K562 (cell line): ENCODE measurements at regions not wholly inside any gene's neighbourhood (a gene's known extent, or its start where the extent isn't known, plus 50 kb on each side); places are given as distances from the start of the nearest gene placed in this dataset.

Experiments
- KLF16 ChIP-seq: IDR thresholded peaks from 2 replicates; pipeline ENCODE4 v1.6.1; 2016; ENCODE audit warnings: antibody characterized with exemption
- LARP7 ChIP-seq: fragments of 450-650 bp; IDR thresholded peaks from 2 replicates; pipeline ENCODE4 v1.6.1; 2016
- NRF1 ChIP-seq, 2 experiments: fragments of 450-650 bp; IDR thresholded peaks in 1 of 2; conservative IDR thresholded peaks in 1 of 2; 2 replicates each; pipeline ENCODE4 v1.6.1; 2014; ENCODE audit warnings: mild to moderate bottlenecking in 2 of 2
- POLR2A ChIP-seq: fragments of 450-650 bp; conservative IDR thresholded peaks from 2 replicates; pipeline ENCODE4 v1.6.1; 2016
- RFX7 ChIP-seq: fragments of 250-450 bp; sonication (Bioruptor Pico); IDR thresholded peaks from 2 replicates; pipeline ENCODE4 v1.5.1; 2021; ENCODE audit warnings: mild to moderate bottlenecking
- SMARCB1 ChIP-seq: IDR thresholded peaks from 2 replicates; pipeline ENCODE4 v1.6.1; 2011; ENCODE audit warnings: improper control_type of control experiment, low read depth; ENCODE audit not compliant: insufficient read length
- SREBF1 ChIP-seq: fragments of 150-350 bp; IDR thresholded peaks from 2 replicates; pipeline ENCODE4 v1.6.1; 2014; ENCODE audit warnings: antibody characterized with exemption, low read depth, low read length, borderline replicate concordance
- TCF7L2 ChIP-seq: fragments of 150-350 bp; IDR thresholded peaks from 2 replicates; pipeline ENCODE4 v1.6.1; 2016; ENCODE audit warnings: low read depth, mild to moderate bottlenecking, low read length, moderate library complexity
- ZNF224 ChIP-seq: sonication (generic); formaldehyde crosslinking; IDR thresholded peaks from 2 replicates; pipeline ENCODE4 v1.8.0; 2022; ENCODE audit warnings: mild to moderate bottlenecking, missing genetic modification reagents
- ZNF75A ChIP-seq: fragments of 450-650 bp; formaldehyde crosslinking; IDR thresholded peaks from 2 replicates; pipeline ENCODE4 v1.4.0; 2020; ENCODE audit warnings: mild to moderate bottlenecking
- ZNF830 ChIP-seq: fragments of 250-450 bp; sonication (Bioruptor Pico); IDR thresholded peaks from 2 replicates; pipeline ENCODE4 v1.5.0; 2021; ENCODE audit warnings: mild to moderate bottlenecking
- TF ChIP-seq, protein P1 (sequence below): fragments of 250-450 bp; sonication (Bioruptor Pico); IDR thresholded peaks from 2 replicates; pipeline ENCODE4 v1.4.0; 2020; ENCODE audit warnings: mild to moderate bottlenecking, moderate library complexity, borderline replicate concordance
- TF ChIP-seq, protein P2 (sequence below): fragments of 450-650 bp; IDR thresholded peaks from 2 replicates; pipeline ENCODE4 v1.6.1; 2016; ENCODE audit warnings: low read depth

DNA sequence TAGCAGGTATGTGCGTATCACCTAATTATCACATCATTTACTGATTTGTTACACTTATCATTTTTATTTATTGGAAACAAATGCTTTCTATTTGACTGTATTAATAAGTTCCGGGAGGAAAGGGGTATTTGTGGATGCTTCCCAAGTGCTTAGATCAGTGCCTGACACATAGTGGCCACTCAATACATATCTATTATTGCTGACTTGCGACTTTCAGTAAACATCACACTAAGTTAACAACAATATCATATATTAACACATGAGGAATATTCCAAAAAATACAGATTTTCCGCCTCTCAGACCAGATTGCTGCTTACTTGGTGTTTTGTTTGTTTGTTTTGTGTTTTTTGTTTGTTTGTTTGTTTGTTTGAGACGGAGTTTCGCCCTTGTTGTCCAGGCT, 52.6 kb upstream of the ZFP42 start:
- TF ChIP-seq ZNF75A (CRISPR knock-in tag): no peak
- TF ChIP-seq TCF7L2: no peak
- no peak for TF ChIP-seq ZNF830 (CRISPR knock-in tag)
- no peak for TF ChIP-seq POLR2A
- TF ChIP-seq ZNF224 (CRISPR knock-in tag): no peak
- no peak for TF ChIP-seq NRF1 (conservative IDR thresholded peaks at IDR 0.05 in 1 of 2, IDR thresholded peaks at IDR 0.05 in 1 of 2)
- no peak for TF ChIP-seq SMARCB1
- no peak for TF ChIP-seq KLF16
- TF ChIP-seq RFX7: no peak
- TF ChIP-seq SREBF1: no peak
- TF ChIP-seq, protein P1, sequence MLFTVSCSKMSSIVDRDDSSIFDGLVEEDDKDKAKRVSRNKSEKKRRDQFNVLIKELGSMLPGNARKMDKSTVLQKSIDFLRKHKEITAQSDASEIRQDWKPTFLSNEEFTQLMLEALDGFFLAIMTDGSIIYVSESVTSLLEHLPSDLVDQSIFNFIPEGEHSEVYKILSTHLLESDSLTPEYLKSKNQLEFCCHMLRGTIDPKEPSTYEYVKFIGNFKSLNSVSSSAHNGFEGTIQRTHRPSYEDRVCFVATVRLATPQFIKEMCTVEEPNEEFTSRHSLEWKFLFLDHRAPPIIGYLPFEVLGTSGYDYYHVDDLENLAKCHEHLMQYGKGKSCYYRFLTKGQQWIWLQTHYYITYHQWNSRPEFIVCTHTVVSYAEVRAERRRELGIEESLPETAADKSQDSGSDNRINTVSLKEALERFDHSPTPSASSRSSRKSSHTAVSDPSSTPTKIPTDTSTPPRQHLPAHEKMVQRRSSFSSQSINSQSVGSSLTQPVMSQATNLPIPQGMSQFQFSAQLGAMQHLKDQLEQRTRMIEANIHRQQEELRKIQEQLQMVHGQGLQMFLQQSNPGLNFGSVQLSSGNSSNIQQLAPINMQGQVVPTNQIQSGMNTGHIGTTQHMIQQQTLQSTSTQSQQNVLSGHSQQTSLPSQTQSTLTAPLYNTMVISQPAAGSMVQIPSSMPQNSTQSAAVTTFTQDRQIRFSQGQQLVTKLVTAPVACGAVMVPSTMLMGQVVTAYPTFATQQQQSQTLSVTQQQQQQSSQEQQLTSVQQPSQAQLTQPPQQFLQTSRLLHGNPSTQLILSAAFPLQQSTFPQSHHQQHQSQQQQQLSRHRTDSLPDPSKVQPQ (CRISPR knock-in tag): no peak
- TF ChIP-seq LARP7: no peak
- TF ChIP-seq, protein P2, sequence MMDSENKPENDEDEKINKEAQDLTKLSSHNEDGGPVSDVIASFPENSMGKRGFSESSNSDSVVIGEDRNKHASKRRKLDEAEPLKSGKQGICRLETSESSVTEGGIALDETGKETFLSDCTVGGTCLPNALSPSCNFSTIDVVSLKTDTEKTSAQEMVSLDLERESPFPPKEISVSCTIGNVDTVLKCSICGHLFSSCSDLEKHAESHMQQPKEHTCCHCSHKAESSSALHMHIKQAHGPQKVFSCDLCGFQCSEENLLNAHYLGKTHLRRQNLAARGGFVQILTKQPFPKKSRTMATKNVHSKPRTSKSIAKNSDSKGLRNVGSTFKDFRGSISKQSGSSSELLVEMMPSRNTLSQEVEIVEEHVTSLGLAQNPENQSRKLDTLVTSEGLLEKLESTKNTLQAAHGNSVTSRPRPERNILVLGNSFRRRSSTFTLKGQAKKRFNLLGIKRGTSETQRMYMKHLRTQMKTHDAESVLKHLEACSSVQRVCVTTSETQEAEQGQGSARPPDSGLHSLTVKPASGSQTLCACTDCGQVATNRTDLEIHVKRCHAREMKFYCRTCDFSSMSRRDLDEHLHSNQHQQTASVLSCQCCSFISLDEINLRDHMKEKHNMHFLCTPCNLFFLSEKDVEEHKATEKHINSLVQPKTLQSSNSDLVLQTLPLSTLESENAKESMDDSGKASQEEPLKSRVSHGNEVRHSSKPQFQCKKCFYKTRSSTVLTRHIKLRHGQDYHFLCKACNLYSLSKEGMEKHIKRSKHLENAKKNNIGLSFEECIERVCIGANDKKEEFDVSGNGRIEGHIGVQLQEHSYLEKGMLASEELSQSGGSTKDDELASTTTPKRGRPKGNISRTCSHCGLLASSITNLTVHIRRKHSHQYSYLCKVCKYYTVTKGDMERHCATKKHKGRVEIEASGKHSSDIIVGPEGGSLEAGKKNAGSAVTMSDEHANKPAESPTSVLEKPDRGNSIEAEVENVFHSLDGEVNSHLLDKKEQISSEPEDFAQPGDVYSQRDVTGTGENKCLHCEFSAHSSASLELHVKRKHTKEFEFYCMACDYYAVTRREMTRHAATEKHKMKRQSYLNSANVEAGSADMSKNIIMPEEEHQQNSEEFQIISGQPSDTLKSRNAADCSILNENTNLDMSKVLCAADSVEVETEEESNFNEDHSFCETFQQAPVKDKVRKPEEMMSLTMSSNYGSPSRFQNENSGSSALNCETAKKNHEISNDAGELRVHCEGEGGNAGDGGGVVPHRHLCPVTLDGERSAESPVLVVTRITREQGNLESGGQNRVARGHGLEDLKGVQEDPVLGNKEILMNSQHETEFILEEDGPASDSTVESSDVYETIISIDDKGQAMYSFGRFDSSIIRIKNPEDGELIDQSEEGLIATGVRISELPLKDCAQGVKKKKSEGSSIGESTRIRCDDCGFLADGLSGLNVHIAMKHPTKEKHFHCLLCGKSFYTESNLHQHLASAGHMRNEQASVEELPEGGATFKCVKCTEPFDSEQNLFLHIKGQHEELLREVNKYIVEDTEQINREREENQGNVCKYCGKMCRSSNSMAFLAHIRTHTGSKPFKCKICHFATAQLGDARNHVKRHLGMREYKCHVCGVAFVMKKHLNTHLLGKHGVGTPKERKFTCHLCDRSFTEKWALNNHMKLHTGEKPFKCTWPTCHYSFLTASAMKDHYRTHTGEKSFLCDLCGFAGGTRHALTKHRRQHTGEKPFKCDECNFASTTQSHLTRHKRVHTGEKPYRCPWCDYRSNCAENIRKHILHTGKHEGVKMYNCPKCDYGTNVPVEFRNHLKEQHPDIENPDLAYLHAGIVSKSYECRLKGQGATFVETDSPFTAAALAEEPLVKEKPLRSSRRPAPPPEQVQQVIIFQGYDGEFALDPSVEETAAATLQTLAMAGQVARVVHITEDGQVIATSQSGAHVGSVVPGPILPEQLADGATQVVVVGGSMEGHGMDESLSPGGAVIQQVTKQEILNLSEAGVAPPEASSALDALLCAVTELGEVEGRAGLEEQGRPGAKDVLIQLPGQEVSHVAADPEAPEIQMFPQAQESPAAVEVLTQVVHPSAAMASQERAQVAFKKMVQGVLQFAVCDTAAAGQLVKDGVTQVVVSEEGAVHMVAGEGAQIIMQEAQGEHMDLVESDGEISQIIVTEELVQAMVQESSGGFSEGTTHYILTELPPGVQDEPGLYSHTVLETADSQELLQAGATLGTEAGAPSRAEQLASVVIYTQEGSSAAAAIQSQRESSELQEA: no peak
